Middle frontal gyrus (tissue), 1 donor: ENCODE measurements at regions not wholly inside any gene's neighbourhood (a gene's known extent, or its start where the extent isn't known, plus 50 kb on each side); places are given as distances from the start of the nearest gene placed in this dataset.
"Not testable (repeated sequence)": the region's sequence is repeated elsewhere in the genome, so short reads cannot be mapped to it uniquely, and the experiment has no call there.

Source experiments
- DNase-seq: peaks from one replicate; pipeline ENCODE4 v3.0.0-alpha.2; 2015; ENCODE audit warnings: low spot score; ENCODE audit errors: extremely low spot score

DNA sequence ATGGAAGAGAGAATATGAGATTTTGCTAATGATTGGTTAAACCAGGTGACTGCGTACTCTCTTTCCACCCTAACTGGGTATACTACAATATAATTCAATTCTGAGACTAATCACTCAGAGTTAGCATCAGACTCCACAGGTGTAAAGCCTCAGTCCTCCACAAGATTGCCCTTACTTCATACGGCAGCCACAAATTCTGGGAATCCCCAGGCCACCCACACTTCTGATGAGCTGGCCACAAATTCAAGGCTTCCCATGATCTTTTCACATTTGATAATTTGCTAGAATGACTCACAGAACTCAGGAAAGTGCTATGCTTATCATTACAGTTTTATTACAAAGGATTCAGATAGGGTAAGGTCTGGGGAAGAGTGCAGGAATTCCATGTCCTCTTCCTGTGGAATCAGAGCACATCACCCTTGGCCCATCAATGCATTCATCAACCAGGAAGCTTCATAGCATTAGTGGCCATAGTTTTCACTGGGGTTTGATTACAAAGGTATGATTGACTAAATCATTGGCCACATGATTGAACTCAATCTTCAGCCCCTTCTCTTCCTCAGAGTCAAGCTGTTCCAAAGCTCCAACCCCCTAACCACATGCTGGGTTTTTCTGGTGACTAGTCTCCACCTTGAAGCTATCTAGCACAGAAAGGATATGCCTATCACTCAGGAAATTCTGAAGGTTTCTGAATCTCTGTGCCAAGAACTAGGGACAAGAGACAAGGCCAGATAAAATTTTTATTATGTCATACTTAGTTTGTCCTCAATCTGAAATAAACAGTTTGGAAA lies 131.7 kb downstream of the HHIPL2 start:
- no peak for DNase-seq

DNA sequence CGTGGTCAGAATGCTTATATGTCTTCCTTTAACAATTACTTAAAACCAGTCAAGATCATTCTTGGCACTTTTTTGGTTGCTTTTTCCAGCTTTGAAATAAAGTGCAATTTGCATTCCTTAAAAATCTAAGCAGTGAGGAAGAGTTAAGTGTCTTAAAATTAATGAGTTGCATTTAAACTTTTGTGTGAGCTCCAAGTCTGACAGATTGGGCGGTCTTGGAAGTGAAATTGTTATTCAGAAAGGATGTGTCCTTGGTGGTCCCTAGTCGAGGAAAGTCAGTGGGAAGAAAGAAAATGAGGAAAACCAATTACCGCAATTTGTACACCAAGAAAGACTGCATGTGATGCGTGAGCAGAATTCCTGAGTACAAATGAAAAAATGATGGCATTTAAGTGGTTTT lies 132.5 kb downstream of the HHIPL2 start:
- DNase-seq, result no peak

DNA sequence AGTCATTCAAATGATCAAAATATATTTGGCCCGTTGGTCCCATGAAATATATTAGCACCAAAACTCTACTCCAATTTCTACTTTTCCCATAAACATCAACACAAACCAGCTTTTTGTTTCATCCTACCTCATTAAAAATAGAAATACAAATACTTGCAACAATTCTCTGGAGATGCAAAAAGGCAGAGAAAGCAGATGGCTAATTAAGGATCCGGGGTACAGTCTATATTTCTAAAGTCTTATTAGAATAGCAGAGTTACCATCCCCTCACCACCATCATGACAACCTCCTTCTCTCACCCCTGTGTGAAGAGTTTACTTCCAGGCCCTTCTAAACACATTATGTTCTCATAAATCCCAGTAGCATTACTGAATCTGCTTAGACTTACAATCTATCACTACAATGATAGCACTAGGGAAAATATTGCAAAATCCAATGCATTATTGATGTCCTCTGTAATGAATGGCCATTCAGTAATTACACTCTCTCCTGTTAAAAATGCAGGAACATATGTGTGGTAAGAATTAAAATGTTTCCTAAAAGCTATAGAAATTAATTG lies 133.8 kb downstream of the HHIPL2 start:
- DNase-seq, result no peak

DNA sequence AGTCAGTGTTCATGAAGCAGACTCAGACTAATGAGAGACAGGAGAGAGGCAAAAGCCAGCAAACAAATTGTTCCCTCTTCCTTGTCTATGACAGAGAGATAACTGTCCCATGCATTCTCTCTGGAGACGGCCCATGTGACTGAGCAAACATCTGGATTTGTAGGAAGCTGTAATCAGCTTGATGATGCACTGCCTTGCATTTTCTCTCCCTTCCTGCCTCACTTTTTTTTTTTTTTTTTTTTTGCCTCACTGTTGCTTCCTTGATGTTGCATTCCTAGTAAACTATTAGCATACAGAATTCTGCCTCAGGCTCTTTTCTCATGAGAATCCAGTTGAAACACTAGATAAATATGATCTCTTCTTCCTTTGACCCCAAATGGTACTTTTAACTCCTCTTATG lies 134.5 kb downstream of the HHIPL2 start:
- no peak for DNase-seq

DNA sequence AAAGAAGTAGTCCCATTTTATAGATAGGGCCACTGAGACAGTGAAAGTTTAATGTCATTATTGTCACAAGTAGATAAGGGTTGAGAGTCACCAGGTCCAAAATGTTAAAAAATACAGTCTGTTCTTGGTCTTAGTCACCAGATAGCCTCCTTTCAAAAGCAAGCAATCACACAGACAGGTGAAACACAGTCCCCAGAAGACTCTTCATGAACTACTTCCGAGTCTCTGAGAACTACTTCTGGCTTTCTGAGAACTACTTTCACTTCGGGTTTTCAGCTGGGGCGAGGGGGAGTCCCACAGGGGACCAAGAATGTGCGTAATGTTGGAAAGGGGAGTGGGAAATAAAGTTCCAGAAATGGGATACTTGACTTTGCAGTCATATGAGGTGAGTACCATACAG lies 143.2 kb downstream of the HHIPL2 start:
- DNase-seq, result no peak

DNA sequence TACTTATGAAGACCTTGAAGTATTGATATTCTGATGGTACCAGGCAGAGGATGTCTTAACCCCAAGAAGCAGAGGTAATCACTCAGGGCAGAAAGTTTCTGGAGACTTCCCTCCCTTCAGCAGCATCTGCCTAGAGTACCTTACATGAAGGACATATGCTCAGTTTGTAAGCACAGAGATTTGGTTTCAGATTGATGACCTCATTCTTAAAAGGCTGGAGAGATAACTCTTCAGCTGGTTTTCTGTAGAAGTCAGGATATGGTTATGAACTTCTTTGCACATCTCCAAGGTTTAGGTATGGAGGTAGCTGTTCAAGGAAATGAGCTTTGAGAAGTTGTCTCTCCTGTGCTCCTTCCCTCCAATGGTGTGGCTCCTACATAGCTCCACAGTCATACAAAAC lies 148.7 kb downstream of the HHIPL2 start:
- no peak for DNase-seq

DNA sequence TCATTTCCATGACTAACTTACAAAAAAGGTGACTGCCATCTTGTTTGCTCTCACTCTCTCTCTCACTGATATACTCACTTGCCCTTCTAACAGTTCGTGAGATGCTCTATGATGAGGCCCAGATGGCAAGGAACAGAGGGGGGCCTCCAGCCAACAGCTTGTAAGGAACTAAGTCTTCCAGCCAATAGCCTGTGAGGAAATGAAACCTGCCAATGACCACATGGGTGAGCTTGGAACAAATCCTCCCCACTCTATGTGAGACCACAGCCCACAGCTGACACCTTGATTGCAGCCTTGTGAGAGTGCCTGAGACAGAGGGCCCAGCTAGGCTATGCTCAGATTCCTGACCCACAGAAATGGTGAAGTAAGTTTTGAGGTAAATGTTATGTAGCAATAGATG lies 153.7 kb downstream of the HHIPL2 start:
- no peak for DNase-seq

DNA sequence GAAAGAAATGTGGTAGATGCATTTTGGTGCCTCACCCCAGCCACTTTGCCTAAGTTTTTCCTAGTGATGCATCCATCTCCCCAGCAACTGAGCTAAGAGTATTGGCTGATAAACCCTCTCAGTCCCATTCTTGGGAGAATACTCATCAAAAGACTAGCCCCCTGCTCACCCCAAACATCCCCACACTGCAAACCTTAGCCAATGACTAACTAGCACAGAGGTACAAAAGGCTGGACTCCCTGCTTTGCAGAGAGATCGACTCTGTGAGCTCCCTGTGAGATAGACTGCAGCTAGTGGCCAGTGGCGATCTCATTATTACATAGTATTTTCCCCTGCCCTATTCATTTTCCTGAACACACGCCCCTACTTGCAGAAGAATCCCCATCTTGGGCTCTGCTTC lies 155.3 kb downstream of the HHIPL2 start:
- no peak for DNase-seq

DNA sequence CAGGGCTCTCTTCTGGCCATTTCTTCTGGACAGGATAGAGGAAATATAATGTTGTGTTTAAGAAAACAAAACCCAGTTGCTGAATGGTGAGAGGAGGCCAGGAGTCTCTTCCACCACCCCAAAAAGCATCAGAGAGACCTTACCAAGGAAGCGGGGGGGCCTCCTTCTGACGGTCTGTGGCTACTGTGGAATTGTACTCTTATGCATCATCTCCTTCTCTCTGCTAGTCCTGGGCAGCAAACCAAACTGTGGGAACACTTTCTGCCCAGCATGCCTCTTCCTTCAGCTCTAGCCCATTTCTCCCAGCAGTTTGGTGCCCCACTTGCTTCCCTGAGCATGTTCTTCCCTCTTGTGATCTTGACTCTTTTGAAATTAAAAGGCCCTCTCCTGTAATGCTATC lies 157.7 kb downstream of the HHIPL2 start:
- DNase-seq, result no peak

DNA sequence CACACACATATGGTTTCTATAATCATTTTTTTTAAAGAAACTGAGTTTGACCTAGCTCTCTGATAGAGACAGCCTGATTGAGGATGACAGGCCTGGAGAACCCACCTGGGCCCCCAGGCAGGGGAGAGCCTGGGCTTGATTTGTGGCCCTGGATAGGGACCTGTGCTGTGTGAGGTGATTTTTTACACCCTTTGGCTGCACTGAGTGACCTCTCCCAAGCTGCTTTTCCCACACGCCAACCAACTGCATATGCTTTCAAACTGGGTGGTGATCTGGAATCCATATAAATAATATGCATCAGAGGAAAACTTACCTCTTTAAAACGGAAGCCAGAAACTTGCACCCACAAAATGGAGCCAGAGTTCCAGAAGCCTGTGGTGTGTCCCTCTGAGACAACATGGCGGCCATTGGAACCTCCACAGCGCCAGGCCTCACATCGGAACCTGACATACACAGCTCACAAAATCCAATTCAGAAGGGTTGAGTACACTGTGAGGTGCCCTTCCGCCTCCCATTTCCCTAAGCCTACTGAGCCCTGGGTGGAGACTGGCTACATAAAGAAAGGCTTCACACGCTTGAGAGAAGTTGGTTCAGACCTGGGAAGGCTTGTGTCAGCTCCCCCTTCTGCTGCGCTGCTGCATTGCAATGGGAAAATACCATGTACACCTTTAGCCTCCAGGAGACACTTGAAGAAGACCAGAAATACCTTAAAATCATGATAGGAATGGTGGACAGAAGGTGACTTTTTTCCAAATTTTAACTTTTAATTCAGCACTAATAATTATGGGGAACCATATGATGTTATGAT lies 160.7 kb downstream of the HHIPL2 start:
- DNase-seq, result no peak

DNA sequence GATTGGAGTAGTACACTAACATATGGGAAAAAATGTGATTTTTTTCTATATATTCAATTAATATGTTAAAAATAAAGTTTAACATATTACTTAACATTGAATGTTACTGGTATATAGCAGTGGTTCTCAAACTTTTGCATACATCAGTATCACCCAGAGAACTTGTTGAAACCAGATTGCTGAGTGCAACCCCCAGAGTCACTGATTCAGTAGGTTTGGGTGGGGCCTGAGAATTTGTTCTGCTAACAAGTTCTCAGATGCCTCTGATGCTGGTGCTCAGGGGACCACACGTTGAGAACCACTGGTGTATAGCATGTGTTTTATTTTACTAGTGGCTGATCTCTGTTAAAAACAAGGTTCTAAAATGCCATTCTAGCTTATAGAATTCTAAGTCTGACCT lies 161.9 kb downstream of the HHIPL2 start:
- DNase-seq, result no peak

DNA sequence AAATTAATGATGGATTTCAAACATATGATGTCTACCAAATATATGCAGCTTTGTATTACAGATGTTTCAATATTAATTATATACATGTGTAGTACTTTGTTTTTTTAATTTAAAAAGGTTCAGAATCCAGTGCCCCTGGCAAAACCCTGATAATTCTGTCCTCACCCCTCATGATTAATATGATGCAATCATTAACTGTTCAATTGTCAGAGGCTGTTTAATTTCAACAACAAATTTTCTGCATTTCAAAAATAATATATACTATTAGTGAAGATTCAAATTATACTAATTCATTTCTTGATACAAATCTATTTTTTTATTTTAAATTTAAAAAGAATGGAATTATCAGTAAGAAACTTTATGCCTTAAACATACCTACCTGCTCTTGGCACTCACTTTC lies 162.6 kb downstream of the HHIPL2 start:
- DNase-seq, result no peak

DNA sequence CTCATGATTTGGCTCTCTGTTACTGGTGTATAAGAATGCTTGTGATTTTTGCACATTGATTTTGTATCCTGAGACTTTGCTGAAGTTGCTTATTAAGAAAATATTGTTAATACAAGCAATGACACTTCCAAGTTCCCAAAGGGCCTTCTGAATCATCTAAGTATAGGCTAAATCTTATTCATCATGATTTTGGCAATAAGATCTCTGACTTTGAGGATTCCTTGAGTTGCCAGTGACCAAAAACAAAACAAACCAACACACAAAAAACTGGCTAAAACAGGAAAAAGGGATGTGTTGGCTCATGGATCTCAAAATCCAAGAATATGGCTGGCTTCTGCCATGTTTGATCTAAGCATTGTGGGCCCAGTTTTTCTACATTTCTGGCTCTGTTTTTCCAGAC lies 163.4 kb downstream of the HHIPL2 start:
- DNase-seq, result no peak

DNA sequence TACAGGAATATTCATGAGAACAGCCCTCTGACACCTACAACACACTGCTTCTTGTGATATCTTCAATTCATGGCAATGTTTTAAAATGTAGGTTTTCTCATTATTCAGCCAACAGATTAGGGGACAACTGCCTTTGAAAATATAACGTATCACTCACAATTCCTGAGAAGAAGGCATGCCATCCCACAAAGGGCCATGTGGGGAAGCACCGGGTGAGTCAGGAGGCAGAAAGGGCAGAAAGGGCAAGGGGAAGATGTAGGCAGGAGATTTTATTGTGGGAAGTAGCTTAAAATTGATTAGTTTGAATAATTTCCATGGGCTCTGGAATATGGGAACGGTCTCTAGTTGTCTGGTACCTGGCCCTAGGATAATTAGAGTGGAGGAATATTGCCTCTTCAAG lies 165.7 kb downstream of the HHIPL2 start:
- DNase-seq, result no peak

DNA sequence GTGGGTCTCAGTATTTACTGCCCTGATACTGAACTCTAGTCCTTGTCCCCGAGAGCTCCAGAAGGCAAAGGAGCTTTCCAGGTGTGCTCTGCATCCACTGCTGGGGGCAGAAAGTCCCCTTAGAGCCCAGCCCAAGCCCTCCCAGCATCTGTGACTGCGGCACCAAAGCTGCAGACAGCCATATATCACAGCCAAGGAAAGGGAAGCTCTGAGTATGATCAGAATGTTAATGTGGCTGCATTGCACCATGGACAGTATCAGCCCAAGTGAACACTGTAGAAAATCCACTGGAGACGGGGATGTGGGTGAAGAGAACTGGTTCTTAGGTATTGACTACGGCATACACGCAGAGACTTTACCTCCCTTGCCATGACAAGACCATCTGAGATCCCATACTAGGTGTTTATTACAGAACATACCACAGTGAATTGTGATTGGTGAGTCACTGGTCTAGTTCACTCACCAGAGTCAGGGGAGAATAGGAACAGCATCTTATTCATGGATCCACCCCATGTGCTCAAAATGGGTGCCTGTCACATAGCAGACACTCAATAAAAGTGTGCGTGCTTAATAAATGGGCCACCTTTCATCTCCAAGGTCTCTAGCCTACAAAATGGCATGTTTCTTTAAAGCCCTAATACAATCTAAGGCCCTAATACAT lies 170.3 kb downstream of the HHIPL2 start:
- no peak for DNase-seq

DNA sequence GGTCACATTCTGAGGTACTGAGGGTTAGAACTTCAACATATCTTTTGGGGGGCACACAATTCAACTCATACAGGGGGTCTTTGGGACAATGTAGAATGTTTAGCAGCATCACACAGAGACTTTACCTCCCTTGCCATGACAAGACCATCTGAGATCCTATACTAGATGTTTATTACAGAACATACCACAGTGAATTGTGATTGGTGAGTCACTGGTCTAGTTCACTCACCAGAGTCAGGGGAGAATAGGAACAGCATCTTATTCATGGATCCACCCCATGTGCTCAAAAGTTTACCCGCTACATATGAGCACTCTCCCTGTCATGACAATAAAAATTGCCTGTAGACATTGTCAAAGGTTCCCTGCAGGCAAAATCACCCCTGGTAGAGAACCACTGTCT lies 171.1 kb downstream of the HHIPL2 start:
- not testable (repeated sequence) for DNase-seq

DNA sequence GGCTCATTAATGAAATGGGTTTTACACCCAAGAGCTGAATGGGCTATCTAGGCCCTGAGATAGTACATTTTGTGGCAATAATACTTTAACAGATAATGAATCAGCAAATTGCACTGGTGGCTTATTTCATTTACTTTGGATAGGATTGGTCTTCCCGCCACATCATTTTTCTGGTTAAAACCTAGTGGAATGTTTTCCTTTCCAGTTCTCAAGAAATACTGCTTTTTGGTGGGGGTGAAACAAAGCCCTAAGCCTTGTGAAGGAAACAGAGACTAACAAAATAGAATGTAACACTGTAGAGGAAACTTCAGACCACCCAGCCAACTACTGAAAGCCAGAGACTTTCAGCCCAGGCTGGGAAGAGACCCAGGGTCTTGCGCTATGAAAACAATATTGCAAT lies 172.2 kb downstream of the HHIPL2 start:
- DNase-seq, result no peak

DNA sequence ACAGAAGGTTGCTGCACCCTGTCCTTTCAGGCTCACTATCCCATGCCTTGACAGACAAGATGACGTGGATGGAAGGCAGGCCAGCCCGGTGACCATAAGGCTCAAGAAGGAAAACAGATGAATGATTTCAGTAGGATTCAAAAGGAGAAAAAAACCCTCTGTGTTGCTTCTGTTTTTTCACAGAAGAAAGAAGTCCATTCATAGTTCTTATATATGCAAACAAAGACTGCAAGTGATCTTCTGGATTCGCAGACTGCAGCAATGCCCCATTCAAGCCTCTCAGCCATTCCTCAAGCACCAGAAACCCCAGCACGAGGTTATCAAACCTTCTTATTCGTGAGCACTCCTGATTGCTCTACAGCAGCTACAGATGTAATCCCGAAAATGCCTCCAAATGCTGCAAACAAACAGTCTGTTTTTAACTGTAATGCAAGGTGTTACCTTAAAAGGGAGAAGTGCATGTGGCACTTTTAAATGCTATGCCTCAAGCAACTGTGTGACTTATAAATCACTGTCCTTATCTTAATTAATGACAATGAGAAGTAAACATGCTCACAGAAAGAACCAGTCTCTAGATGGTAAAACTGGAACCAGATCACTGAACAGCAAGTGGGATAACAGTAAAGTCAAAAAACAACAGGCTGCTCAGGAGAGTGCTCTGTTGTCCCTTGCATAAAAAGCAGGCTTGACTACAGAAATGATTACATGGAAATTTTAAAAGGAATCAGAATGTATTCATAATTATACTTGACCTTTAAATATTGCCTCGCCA lies 173.9 kb downstream of the HHIPL2 start:
- DNase-seq, result no peak

DNA sequence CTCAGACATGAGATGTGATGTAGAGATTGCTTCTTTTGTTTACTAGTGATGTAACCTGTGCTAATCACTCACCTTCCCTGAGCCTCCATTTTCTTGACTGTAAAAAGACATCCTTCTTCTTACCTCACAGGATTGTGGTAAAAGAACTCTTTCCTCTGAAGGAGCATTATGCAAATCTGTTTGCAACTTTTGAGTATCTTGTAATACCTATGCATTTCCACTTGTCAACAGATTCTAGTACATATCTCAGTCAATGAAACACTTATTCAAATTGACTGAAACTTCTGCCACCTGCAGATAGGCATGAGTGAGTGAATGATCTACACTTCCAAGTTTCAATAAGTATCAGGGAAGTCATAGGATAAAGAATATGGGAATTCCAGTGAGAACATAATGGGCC lies 174.7 kb downstream of the HHIPL2 start:
- no peak for DNase-seq

DNA sequence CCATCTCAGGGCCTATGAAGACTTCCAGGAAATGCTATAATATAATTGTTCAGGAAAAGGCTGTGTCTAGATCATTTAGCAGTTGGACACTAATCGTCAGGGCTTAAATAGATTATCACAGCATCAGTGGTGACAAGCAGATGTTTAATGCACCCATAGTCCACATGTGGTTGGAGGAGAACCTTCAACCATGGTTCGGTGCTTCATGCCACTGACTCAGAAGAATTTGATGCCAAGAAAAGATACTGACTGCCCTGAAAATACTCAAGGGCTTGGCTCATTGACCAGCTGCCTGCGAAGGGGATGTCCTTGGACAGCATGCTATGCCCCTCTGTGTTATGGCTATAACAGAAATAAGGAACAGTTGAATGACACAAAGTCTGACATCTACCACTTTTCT lies 175.7 kb downstream of the HHIPL2 start:
- DNase-seq, result no peak
